ENCODE measurements at regions not wholly inside any gene's neighbourhood (a gene's known extent, or its start where the extent isn't known, plus 50 kb on each side); places are given as distances from the start of the nearest gene placed in this dataset.

- TF ChIP-seq, protein P1, sequence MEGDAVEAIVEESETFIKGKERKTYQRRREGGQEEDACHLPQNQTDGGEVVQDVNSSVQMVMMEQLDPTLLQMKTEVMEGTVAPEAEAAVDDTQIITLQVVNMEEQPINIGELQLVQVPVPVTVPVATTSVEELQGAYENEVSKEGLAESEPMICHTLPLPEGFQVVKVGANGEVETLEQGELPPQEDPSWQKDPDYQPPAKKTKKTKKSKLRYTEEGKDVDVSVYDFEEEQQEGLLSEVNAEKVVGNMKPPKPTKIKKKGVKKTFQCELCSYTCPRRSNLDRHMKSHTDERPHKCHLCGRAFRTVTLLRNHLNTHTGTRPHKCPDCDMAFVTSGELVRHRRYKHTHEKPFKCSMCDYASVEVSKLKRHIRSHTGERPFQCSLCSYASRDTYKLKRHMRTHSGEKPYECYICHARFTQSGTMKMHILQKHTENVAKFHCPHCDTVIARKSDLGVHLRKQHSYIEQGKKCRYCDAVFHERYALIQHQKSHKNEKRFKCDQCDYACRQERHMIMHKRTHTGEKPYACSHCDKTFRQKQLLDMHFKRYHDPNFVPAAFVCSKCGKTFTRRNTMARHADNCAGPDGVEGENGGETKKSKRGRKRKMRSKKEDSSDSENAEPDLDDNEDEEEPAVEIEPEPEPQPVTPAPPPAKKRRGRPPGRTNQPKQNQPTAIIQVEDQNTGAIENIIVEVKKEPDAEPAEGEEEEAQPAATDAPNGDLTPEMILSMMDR (IDR thresholded peaks at IDR 0.05; ENCODE audit: low read depth, low read length), result no peak
- no peak for TF ChIP-seq EZH2phosphoT487 (IDR thresholded peaks at IDR 0.05; ENCODE audit: low read depth)
These were observed 72.2 kb upstream of the ARNT2 start for GRCh38 chr15:80331886-80332406.
